ENCODE measurements at regions not wholly inside any gene's neighbourhood (a gene's known extent, or its start where the extent isn't known, plus 50 kb on each side); places are given as distances from the start of the nearest gene placed in this dataset.
"Not testable (repeated sequence)": the region's sequence is repeated elsewhere in the genome, so short reads cannot be mapped to it uniquely, and the experiment has no call there.

DNA sequence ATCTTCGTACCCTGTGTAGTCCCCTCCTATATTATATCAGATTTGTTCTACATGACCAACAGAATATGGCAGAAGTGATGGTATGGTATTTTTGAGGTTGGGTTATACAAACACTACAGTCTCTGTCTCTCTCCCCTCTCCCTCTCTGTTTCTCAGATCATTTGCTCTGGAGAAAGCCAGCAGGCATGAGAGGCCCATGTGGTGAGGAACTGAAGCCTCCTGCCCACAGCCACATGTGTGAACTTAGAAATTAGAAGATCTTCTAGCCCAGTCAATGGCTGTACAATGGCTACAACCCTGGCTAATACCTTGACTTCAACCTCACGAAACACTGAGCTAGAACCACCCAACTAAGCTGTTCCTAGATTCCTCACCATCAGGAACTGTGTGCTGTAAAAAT is 250.6 kb downstream of the SMAD2 start:
- H3K27ac ChIP-seq: no peak overlapping the region
- no peak for TF ChIP-seq ZFX (IDR thresholded peaks at IDR 0.05; ENCODE audit: borderline replicate concordance)
- no peak for TF ChIP-seq CTCF (IDR thresholded peaks at IDR 0.05)

DNA sequence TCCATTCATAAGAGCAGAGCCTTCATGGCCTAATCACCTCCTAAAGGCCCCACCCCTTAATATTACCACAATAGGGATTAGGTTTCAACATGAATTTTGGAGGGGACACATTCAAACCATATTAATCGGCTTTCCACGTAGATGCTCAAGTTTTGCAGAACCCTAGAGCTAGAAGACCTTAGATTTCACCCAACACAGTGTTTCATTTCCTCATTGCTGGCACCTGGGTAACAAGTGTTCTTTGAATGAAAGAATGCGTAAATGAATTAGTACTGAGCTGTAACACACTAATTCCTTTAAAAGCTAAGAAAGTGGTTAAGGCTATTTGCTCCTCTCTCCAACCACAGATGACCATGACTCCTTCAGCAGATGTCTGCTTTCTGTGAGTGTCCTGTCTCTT is 252.5 kb downstream of the SMAD2 start:
- TF ChIP-seq ZFX (IDR thresholded peaks at IDR 0.05; ENCODE audit: borderline replicate concordance) (no peak), CTCF (IDR thresholded peaks at IDR 0.05) (no peak)
- no peak overlapping the region for H3K27ac ChIP-seq

DNA sequence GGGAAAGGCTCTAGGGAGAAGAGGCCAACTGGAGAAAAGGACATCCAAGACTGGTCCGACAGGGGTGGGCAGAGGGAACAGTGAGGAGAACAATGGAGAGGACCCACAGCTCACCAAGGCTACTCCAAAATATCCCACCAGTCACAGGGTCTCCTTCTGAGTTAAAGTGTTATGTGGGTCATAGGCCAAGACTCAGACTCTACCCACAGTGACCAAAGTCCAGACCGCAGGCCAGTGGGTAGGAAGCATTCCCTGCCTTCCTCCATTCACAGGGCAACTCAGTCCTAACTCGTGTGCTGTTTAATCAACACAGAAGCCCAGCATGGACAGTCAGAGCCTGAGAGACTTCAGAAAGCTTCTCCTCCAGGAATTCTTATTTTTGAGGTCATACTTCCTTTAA is 260.6 kb downstream of the SMAD2 start:
- no peak for TF ChIP-seq CTCF (IDR thresholded peaks at IDR 0.05)
- no peak for TF ChIP-seq ZFX (IDR thresholded peaks at IDR 0.05; ENCODE audit: borderline replicate concordance)
- H3K27ac ChIP-seq: no peak overlapping the region

- H3K27ac ChIP-seq: no peak overlapping the region
- no peak for TF ChIP-seq CTCF (IDR thresholded peaks at IDR 0.05)
- no peak for TF ChIP-seq ZFX (IDR thresholded peaks at IDR 0.05; ENCODE audit: borderline replicate concordance)
Observed at GRCh38 chr18:47658498-47658897, 272.0 kb downstream of the SMAD2 start.

DNA sequence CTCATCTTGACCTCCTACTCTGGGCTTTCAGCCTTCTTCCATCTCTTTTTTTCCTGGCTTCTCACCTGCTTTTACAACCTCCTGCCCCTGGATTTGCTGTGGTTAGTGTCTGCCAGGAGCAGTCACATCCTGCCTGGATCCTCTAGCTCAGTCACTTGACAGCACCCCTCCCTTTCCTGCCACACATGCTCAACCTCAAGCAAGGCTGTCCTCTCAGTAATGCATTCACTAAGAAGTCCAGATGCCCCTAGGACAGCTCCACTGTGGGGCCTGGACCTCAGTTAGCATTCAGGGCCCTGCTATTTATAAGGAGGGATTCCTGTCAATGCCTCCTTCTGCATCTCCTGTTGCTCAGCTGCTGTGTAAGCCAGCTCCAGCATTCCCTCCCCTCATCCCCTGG is 275.5 kb downstream of the SMAD2 start:
- H3K27ac ChIP-seq: no peak overlapping the region
- TF ChIP-seq ZFX (IDR thresholded peaks at IDR 0.05; ENCODE audit: borderline replicate concordance) (no peak), CTCF (IDR thresholded peaks at IDR 0.05) (no peak)

DNA sequence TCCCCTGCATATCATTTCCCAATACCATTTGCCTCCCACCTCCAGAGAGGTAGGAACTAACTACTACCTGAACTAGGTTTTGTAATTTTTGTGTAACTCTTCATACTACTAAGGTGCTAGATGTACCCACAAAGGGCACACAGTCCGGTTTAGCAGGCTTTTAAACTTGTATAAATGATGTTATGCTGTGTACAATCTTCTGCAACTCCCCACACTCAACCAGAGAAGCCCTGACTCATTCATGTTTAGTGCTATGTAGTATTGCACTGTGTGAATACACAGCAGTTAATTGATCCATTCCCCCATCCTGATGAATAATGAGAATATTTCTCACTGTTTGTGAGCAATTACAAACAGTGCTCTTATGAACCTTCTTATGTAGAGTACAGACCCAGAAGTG is 285.6 kb downstream of the SMAD2 start:
- H3K27ac ChIP-seq: no peak overlapping the region
- TF ChIP-seq CTCF (IDR thresholded peaks at IDR 0.05) (no peak), ZFX (IDR thresholded peaks at IDR 0.05; ENCODE audit: borderline replicate concordance) (no peak)

GRCh38 chr18:47637551-47637950 is 292.9 kb downstream of the SMAD2 start:
- not testable (repeated sequence) for H3K27ac ChIP-seq

DNA sequence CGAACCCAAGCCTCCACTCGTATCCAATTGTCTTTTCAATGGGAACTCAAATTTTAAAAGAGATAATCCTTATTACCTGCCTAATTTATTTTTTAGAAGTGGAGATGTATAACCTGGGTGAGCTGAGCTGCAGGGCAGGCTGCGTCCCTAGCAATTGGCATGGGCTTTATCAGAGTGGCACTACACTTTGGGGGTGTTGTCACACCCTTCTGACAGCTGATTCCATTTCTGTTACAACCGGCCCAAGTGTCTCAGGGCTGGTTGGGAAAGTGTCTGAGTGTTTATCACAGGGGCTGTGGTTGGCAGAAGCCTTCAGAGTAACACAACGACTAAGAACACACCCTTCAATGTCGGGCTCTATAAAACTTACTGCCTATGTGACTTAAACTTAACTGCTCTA is 295.0 kb downstream of the SMAD2 start:
- no peak overlapping the region for H3K27ac ChIP-seq
- TF ChIP-seq ZFX (IDR thresholded peaks at IDR 0.05; ENCODE audit: borderline replicate concordance) (no peak), CTCF (IDR thresholded peaks at IDR 0.05) (no peak)
